ENCODE measurements at regions not wholly inside any gene's neighbourhood (a gene's known extent, or its start where the extent isn't known, plus 50 kb on each side); places are given as distances from the start of the nearest gene placed in this dataset.
"Not testable (repeated sequence)": the region's sequence is repeated elsewhere in the genome, so short reads cannot be mapped to it uniquely, and the experiment has no call there.

- H3K27me3 ChIP-seq (ENCODE audit: control insufficient read depth in 2 of 2, insufficient read depth in 2 of 2, low read length in 2 of 2); DNase-seq (ENCODE audit: low read depth, low spot score); dilution Hi-C loops (cut with MboI; ENCODE audit: extremely low pct_ligation_motif_present, low sequenced_read_pairs); H3K9ac ChIP-seq (replicated peaks; ENCODE audit: extremely low read depth, insufficient read depth, low read length); intact Hi-C loops (cut with micrococcal nuclease); H3K79me2 ChIP-seq (ENCODE audit: control insufficient read depth, insufficient read depth, low read length); H3K36me3 ChIP-seq (ENCODE audit: control insufficient read depth in 2 of 2, extremely low read depth in 1 of 2, insufficient read depth in 2 of 2, low read length in 2 of 2); H3K4me3 ChIP-seq (replicated peaks in 1 of 3; ENCODE audit: insufficient read depth in 1 of 3, low read depth in 1 of 3, low read length in 3 of 3); H4K20me1 ChIP-seq (replicated peaks; ENCODE audit: control insufficient read depth, extremely low read depth, insufficient read depth, low read length); H2AFZ ChIP-seq (ENCODE audit: low read depth, low read length); H3K4me1 ChIP-seq (ENCODE audit: control insufficient read depth, extremely low read depth, insufficient read depth, low read length); FAIRE-seq; POLR2A ChIA-PET; H3K9me3 ChIP-seq (replicated peaks; ENCODE audit: control insufficient read depth, insufficient read depth, low read length); H3K27ac ChIP-seq (ENCODE audit: insufficient read depth, low read depth, low read length); CTCF ChIA-PET; H3K4me2 ChIP-seq (ENCODE audit: insufficient read depth, low read length); H3K9me1 ChIP-seq (replicated peaks; ENCODE audit: control insufficient read depth, extremely low read depth, insufficient read depth, low read length); BruUV-seq (replicated peaks): not testable (repeated sequence)
Measured at GRCh38 chr17:15802917-15803316, 70.8 kb downstream of the TBC1D26 start.

GRCh38 chr17:15806825-15807224 lies 74.7 kb downstream of the TBC1D26 start:
- POLR2A ChIA-PET; DNase-seq (ENCODE audit: low read depth, low spot score): not testable (repeated sequence)

GRCh38 chr17:15813388-15813787 lies 81.3 kb downstream of the TBC1D26 start:
- H3K79me2 ChIP-seq (ENCODE audit: control insufficient read depth, insufficient read depth, low read length); H3K9me3 ChIP-seq (replicated peaks; ENCODE audit: control insufficient read depth, insufficient read depth, low read length); FAIRE-seq; dilution Hi-C loops (cut with MboI; ENCODE audit: extremely low pct_ligation_motif_present, low sequenced_read_pairs); BruUV-seq (replicated peaks); DNase-seq (ENCODE audit: low read depth, low spot score); H3K36me3 ChIP-seq (ENCODE audit: control insufficient read depth in 2 of 2, extremely low read depth in 1 of 2, insufficient read depth in 2 of 2, low read length in 2 of 2); H3K9me1 ChIP-seq (replicated peaks; ENCODE audit: control insufficient read depth, extremely low read depth, insufficient read depth, low read length); H2AFZ ChIP-seq (ENCODE audit: low read depth, low read length); H3K27me3 ChIP-seq (ENCODE audit: control insufficient read depth in 2 of 2, insufficient read depth in 2 of 2, low read length in 2 of 2); H3K4me3 ChIP-seq (replicated peaks in 1 of 3; ENCODE audit: insufficient read depth in 1 of 3, low read depth in 1 of 3, low read length in 3 of 3); H3K4me2 ChIP-seq (ENCODE audit: insufficient read depth, low read length); CTCF ChIA-PET; H3K4me1 ChIP-seq (ENCODE audit: control insufficient read depth, extremely low read depth, insufficient read depth, low read length); H3K9ac ChIP-seq (replicated peaks; ENCODE audit: extremely low read depth, insufficient read depth, low read length); H3K27ac ChIP-seq (ENCODE audit: insufficient read depth, low read depth, low read length); POLR2A ChIA-PET; intact Hi-C loops (cut with micrococcal nuclease); H4K20me1 ChIP-seq (replicated peaks; ENCODE audit: control insufficient read depth, extremely low read depth, insufficient read depth, low read length): not testable (repeated sequence)

More at GRCh38 chr17:15806825-15807224, 74.7 kb downstream of the TBC1D26 start:
- intact Hi-C loops (cut with micrococcal nuclease); H3K4me3 ChIP-seq (replicated peaks in 1 of 3; ENCODE audit: insufficient read depth in 1 of 3, low read depth in 1 of 3, low read length in 3 of 3); H2AFZ ChIP-seq (ENCODE audit: low read depth, low read length); H3K9me1 ChIP-seq (replicated peaks; ENCODE audit: control insufficient read depth, extremely low read depth, insufficient read depth, low read length); H3K4me2 ChIP-seq (ENCODE audit: insufficient read depth, low read length); FAIRE-seq; H4K20me1 ChIP-seq (replicated peaks; ENCODE audit: control insufficient read depth, extremely low read depth, insufficient read depth, low read length); H3K36me3 ChIP-seq (ENCODE audit: control insufficient read depth in 2 of 2, extremely low read depth in 1 of 2, insufficient read depth in 2 of 2, low read length in 2 of 2); H3K9me3 ChIP-seq (replicated peaks; ENCODE audit: control insufficient read depth, insufficient read depth, low read length); BruUV-seq (replicated peaks); H3K27ac ChIP-seq (ENCODE audit: insufficient read depth, low read depth, low read length); dilution Hi-C loops (cut with MboI; ENCODE audit: extremely low pct_ligation_motif_present, low sequenced_read_pairs); H3K79me2 ChIP-seq (ENCODE audit: control insufficient read depth, insufficient read depth, low read length); CTCF ChIA-PET; H3K27me3 ChIP-seq (ENCODE audit: control insufficient read depth in 2 of 2, insufficient read depth in 2 of 2, low read length in 2 of 2); H3K9ac ChIP-seq (replicated peaks; ENCODE audit: extremely low read depth, insufficient read depth, low read length); H3K4me1 ChIP-seq (ENCODE audit: control insufficient read depth, extremely low read depth, insufficient read depth, low read length): not testable (repeated sequence)

- FAIRE-seq; POLR2A ChIA-PET; H3K27ac ChIP-seq (ENCODE audit: insufficient read depth, low read depth, low read length): not testable (repeated sequence)
Measured at GRCh38 chr17:15814003-15814402, 81.9 kb downstream of the TBC1D26 start.

More at GRCh38 chr17:15814003-15814402, 81.9 kb downstream of the TBC1D26 start:
- H3K9ac ChIP-seq (replicated peaks; ENCODE audit: extremely low read depth, insufficient read depth, low read length); BruUV-seq (replicated peaks); H3K9me1 ChIP-seq (replicated peaks; ENCODE audit: control insufficient read depth, extremely low read depth, insufficient read depth, low read length); H3K4me3 ChIP-seq (replicated peaks in 1 of 3; ENCODE audit: insufficient read depth in 1 of 3, low read depth in 1 of 3, low read length in 3 of 3); H3K79me2 ChIP-seq (ENCODE audit: control insufficient read depth, insufficient read depth, low read length); H3K9me3 ChIP-seq (replicated peaks; ENCODE audit: control insufficient read depth, insufficient read depth, low read length); H3K4me2 ChIP-seq (ENCODE audit: insufficient read depth, low read length); DNase-seq (ENCODE audit: low read depth, low spot score); H4K20me1 ChIP-seq (replicated peaks; ENCODE audit: control insufficient read depth, extremely low read depth, insufficient read depth, low read length); H3K27me3 ChIP-seq (ENCODE audit: control insufficient read depth in 2 of 2, insufficient read depth in 2 of 2, low read length in 2 of 2); H2AFZ ChIP-seq (ENCODE audit: low read depth, low read length); CTCF ChIA-PET; intact Hi-C loops (cut with micrococcal nuclease); H3K4me1 ChIP-seq (ENCODE audit: control insufficient read depth, extremely low read depth, insufficient read depth, low read length); H3K36me3 ChIP-seq (ENCODE audit: control insufficient read depth in 2 of 2, extremely low read depth in 1 of 2, insufficient read depth in 2 of 2, low read length in 2 of 2); dilution Hi-C loops (cut with MboI; ENCODE audit: extremely low pct_ligation_motif_present, low sequenced_read_pairs): not testable (repeated sequence)
